ENCODE measurements at regions not wholly inside any gene's neighbourhood (a gene's known extent, or its start where the extent isn't known, plus 50 kb on each side); places are given as distances from the start of the nearest gene placed in this dataset.
A peak's percentile ranks its signal among the peaks of the same experiment; 100 is the strongest.
"Not testable (repeated sequence)": the region's sequence is repeated elsewhere in the genome, so short reads cannot be mapped to it uniquely, and the experiment has no call there.

DNA sequence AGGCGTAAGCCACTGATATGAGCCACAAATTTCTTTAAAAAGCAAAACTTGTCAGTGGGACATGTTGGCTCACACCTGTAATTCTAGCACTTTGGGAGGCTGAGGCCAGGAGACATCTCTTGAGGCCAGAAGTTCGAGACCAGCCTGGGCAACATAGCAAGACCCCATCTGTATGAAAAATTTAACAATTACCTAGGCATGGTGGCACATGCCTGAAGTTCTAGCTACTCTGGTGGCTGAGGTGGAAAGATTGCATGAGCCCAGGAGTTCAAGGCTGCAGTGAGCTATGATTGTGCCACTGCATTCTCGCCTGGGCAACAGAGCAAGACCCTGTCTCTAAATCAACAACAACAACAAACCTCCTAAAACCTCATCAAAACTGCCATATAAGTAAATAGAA is 147.6 kb upstream of the BARHL2 start:
- DNase-seq, result no peak

DNA sequence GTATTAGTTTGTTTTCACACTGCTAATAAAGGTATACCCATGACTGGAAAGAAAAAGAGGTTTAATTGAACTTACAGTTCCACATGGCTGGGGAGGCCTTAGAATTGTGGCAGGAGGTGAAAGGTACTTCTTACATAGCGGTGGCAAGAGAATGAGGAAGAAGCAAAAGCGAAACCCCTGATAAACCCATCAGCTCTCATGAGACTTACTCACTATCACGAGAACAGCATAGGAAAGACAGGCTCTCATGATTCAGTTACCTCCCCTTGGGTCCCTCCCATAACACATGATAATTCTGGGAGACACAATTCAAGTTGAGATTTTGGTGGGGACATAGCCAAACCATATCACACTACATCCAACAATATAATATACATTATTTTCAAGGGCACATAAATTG is 145.7 kb upstream of the BARHL2 start:
- no peak for DNase-seq

DNA sequence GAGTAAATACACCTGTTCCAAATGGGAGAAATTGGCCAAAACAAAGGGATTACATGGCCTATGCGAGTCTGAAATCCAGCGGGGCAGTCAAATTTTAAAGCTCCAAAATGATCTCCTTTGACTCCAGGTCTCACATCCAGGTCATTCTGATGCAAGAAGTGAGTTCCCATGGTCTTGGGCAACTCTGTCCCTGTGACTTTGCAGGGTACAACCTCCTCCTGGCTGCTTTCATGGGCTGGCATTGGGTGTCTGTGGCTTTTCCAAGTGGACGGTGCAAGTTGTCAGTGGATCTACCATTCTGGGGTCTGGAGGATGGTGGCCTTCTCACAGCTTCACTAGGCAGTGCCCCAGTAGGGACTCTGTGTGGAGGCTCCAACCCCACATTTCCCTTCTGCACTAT is 144.3 kb upstream of the BARHL2 start:
- not testable (repeated sequence) for DNase-seq

DNA sequence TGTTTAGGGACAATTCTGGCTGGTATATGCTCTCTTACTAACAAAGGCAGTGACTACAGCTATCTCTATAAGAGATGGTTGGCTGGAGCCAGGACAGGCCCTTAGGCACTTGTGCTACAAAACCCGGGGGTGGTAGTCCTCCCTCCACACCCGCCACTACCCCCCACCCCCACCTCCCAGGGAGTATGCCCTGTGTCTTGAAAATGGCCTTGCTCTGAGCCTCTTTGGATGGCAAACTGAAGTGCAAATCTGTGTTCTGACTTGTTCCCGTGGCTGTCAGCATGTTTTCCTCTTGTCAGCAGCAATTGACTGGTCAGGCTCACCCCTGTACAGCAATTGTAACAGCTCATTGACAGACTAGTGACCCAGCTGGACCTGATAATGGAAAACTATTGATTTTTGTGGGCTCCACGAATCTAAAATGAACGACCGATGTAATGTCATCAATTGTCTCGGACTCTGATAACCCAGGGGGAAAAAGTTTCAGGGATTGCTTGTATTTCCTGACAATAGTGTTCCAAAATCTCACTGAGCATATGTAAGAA is 139.4 kb upstream of the BARHL2 start:
- DNase-seq, result no peak

DNA sequence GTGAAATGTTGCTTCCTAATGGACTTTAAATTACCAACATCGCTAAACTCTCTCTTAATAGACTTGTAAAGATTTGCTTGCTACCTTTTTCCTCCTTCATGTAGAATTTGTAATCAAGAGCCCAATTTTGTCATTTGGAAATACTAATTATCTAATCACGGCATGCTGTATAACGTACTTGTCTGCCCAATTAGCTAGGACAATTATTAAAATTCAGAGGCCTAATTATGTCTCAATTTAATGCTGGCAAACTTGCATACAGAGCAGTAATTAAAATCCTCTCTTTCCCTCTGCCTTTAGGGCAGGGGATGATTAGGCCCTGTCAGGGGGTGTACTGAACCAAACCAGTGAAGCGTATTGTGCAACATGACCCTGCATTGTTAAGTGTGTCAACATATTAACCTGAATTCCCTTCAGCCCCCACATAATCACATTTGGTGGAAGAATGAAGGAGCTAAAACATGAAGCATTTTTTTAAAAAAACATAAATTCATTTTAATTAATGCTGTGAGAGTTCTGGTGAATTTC is 137.4 kb upstream of the BARHL2 start:
- DNase-seq, result no peak

DNA sequence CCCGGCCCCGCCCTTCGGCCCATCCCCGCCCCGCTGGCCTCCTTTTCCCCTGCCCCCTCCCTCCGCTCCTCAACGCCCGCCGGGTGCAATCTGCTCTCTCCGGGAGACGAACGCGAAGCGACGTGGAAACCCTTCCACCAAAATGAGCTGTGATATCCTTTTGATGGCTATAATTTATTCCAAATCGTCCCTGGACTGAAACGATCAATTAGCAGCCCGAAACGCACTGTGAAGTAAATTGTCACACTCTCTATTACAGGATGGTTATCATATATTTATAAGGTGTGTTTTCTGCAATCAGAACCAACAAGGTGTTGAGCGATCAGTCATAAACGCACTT is 134.6 kb upstream of the BARHL2 start:
- DNase-seq, result no peak

DNA sequence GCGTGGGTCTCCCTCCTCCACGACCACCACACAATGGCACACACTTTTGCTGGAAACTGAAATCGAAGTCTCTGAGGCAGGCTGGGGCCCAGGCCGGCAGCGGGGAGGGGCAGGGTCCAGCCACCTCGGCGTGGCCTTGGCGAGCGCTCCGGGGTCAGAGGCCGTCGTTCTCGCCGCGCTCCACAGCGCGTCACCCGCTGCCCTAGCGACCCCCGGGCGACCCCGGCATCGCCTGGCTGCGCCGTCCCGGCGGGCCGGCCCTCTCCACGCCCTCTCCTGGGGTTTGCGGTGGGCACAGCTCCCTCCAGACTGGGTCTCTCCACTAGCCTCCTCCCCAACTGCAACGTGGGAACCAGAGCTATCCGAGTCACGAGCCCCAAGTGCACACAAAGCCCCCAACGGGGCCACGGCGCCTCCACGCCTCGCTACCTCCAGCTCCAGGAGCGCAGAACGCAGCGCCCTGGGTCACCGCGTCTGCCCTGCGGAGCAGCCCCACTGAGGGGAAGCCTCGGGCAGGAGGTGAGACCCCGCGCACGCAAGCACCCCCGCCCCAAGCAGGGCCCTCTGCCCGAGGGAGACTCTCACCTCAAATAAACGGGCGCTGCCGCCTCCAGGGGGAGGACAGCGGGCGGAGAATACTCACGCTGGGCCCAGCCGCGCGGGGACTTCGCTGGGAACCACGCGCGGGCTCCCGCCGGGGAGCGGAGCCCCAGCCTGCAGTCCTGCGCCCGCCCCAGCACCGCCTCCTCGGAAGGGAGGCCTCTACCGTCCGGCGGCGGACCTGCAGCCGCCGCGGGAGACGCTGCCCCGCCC is 134.0 kb upstream of the BARHL2 start:
- peak; percentile 36 for DNase-seq

DNA sequence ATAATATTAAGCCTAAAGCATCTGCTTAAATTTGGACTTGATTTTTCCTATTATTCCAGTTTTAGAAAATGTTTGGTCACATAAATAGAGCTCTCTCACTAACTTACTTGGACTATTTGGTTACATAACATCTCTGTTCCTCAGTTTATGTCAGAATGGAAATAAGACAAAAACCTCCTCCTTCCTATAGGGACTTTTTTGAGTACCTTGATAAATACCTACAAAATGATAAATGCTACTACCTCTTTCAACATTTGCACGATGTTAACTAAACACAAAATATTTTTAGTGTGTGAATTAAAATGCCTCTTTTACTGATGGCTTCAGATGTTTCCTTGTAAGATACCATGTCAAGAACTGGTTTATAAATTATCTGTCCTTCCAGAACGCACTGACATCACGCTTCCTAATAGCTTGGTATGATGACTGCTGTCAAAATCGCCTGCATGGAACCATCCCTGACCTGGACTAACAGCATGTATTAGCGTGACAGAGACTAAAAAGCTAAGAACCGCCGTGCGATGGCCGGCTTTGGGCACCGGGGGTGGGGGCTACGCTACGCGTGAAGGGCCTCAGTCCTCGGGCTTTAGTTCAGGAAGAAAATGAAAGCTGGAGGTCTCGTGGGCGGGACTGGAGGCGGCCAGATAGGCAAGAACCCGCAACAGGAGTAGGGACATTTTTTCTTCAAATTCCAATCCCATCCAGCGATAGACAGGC is 133.2 kb upstream of the BARHL2 start:
- no peak for DNase-seq

DNA sequence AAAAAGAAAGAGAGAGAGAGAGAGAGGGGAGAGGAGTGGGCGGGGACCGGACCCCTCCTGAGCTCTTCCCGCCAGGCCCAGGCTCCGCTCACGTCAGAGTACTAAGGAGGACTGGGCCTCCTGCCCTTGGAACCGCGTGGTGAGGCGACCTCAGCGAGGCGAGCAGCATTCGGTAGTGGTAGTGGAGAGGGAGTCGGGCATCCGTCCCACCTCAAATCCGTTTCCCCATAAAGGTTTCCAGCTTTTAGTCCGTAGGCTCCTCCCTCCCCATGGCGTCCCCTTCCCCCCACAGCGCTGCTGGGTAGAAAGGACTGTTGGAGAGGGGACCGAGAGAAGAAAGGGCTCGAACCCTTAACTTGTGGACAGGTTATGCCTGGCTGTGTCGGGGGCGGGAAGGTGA is 124.4 kb upstream of the BARHL2 start:
- no peak for DNase-seq

DNA sequence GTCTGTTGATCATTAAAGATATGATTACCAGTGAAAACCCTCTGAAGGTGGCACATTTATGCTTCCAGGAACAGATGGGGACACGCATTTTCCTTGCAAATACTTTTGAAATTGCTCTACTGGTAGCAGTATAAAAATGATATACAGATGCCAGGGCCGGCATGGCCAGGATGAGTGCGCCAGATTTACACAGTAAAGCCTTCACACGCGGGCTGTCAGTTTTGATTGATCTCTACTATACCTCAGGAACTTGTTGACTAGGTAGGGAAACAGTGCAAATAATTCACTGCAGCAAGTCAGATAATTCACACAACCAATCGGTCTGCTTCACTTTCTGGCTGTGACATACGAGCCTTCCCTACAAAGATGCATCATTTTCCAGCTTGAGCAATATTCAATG is 123.2 kb upstream of the BARHL2 start:
- no peak for DNase-seq

DNA sequence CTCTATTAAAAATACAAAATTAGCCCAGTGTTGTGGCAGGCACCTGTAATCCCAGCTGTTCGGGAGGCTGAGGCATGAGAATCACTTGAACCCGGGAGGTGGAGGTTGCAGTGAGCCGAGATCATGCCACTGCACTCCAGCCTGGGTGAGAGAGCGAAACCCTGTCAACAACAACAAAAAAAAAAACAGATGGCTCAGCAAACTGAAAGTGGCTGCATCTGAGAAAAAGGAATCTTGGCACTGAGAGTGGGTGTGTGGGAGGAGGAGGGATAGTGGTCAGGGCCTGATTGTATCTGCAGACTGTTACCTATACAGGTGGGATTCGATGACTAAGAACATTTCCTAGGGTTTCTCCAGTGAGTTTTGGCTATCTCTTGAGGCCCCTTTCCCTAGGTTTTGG is 122.2 kb upstream of the BARHL2 start:
- DNase-seq, result no peak

DNA sequence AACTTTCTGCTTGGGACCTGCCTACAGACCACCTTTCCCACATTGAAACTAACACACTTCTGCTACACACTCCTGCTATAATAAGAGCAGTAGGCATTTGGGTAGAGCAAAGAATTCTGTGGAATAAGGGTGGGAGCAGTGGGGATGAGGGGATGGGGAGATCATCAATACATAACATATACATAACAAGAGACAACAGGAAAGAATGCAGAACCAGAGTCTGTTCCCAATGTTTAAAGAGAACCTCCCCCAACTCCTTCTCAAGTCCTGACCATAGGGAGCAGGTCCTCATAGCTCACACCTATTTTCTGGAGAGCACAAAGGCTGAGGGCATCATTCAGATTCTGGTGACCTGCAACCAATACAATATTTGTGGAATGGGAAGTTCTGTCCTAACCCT is 121.6 kb upstream of the BARHL2 start:
- DNase-seq, result no peak

DNA sequence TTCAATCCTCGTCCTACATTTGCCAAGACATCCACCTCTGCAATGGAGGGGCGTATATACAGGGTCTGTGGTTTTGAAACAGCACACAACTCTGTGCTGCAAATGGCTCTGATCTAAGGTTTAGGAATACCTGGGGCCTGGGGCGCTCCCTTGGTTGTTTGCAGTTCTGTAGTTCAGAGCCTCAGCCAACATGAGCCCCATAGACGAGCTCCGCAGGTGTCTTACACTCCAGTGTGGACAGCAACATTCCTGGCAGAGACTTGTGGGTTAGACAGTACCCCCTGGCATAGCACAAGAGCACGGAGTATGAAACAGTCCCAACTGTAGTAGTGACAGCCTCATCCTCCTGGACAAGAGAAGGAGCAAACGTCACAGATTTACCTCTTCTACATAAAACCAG is 120.3 kb upstream of the BARHL2 start:
- DNase-seq, result no peak

DNA sequence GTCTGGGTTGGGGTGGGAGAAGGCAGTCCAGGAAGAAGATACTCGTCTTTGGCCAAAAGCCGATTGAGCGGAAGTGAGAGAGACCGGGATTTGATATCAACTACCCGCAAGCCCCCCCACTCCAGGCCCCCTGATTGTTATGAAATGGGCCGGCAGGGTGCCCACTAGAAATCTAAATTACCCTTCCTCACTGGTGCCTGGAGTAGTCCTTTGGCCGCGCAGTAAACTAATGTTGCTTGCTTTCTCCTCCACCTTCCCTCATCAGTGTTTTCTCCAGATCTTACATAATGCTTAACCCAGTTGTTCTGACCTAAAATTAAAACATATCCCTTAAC is 119.2 kb upstream of the BARHL2 start:
- no peak for DNase-seq

DNA sequence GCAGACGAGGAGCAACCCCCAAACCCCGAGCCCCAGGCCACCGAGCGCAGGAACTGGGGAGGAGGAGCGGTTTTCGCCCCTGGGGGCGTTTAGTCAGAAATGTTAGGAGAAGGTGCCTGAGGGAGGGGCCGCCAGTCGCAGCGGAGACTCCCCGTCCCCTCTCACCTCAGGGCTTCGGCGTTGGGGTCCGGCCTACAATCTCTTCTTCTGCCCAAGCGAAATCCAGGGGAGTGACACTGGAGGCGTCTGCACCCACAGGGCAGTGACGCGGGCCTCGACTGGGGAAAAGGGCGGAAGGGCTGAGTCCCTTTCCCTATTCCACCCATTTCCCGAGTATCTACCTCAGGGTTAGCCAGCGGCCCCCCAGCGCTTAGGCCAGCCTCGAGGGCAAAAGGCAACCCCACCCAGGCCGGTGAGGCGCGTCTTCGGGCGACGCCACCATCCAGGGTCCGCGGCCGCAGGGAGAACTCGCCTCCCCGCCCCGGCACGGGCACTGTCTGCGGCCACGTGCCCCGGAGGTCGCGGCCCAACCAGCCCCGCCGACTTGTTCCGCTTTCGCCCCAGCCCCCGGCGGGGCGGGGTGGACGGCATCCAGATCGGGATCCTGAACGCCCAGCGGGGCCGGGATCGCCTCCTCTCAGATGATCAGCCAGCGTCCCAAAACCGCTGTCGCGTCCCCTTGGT is 118.7 kb upstream of the BARHL2 start:
- no peak for DNase-seq

DNA sequence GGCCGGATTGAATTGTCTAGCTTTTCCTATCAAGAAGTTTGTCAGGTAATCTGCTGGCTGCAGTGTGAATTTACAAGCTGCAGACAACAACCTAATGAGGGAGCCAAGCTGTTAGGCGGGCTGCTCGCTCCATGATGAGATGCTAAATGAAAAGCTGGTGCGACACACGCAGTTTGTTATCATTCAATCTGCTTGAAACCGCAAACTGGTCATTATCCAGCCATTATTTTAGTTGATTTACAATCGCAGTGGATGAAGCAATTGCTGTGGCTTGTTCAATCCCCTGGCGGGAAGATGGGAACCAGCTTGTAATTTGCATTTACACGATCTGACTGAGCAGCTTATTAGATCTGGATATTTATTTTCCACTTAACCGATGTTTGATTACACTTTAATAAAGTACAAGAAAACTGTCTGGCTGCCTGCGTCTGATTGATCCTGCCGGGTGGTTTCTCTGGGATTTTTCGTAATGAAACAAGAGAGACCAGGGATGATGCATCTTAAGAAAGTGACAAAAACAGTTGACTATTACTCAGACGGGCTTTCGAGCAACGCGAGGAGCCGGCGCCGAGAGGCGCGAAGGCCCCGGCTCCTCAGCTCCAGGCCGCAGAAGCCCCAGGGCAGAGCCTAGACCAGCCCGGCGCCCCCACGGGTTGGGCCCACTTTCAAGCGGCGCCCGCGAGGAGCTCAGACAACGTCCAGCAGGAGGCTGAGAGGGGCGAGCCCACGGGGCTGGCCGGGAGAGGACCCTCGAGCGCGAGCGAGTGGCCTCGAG is 118.0 kb upstream of the BARHL2 start:
- DNase-seq, result peak; percentile 27

DNA sequence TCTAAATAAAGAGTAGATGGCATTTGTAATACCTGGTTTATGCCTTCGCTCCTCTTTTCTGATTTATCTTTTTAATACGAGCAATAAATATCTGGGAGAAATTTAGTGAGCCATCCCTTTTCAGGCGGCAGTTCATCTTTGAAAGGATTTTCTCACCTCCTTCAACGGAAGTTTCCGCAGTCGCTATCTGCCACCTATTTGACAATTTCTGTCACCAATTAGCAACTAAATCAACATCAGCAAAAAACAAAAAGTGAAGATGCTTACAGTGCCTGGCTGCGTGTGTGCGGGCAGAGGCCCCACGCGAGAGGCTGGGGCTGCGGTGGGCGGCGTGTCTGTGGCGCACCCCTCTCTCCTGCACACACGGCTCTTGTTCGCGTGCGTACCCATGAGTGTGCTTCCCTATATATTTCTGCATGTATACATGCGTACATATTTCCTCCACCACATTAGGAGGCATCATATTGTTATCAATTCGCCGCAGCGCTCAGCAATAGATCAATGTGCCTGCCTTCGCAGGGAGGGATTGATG is 117.3 kb upstream of the BARHL2 start:
- DNase-seq, result no peak

DNA sequence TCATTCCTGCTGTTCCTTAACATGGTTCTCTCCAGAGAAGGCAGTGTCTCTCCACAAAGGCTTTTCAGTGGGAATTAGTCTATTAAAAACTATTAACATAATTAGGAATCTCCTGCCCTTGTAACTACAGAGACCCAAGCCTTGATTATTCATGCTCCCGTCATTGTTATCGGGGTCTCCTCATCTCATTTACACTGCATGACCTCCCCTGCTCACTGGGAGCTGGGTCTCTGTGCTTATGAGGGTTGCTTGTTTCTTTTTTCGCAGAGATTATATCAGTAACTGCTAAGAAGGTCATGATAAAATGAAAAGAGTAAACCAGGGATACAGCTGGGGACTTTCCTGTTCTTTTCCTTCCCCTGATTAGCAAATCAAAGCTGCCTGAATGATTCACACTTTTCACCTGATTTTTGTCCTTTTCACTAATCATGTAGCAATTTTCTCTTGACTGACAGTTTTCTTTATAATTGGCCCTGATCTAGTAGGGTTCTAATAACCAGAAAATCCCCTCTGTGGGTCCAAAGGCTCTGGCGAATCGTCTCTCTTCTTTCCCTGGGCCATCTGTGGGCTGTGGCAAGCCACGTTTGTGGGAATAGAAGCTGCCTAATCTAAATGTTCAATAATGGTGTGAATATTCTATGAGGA is 116.5 kb upstream of the BARHL2 start:
- DNase-seq, result no peak

DNA sequence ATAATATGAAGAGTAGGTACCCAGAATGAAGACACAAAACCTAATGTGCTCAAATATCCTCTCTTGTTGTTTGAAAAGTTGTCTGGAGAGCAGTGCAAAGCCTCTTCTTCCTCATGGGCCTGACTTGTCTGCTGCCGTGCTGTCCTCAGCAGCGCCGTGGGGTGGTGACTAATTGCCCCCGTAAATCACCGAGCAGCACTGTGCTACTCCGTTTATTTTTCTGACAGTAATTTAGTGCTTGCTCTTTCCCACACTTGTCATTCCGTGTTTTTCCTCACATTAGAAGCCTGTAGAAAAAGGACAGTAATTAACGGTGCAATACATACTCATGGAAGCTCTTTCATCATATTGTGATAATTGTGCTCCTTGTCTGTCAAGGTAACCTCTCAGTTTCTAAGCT is 114.8 kb upstream of the BARHL2 start:
- DNase-seq, result no peak

DNA sequence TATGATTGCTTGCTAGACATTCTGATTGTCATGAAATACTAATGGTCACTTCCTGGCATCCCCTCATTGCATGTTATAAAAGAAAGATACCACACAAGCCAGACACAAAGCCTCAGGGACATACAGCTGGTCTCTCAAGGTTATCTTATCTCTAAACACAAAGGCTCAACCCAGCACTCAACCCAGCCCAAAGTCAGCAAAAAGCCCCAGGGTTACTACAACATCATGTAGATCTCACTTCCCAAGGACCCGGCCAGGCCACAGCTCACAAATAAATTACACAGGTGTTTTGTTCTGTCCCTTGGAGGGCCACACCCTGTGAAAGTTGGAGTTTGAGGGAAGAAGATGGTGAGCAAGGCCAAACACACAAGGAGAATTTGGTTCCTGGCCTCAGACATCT is 109.7 kb upstream of the BARHL2 start:
- no peak for DNase-seq

DNA sequence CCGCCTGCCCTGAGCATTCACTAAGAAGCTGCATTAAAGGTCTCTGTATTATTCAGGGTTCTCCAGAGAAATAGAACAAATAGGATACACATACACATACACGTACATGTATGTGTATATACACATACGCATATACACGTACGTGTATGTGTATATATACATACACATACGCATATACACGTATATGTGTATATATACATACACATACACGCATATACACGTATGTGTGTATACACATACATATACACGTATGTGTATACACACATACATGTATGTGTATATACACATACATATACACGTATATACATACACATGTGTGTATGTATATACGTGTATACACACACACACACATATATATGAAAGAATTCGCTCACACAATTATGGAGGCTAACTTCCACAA is 108.9 kb upstream of the BARHL2 start:
- no peak for DNase-seq

DNA sequence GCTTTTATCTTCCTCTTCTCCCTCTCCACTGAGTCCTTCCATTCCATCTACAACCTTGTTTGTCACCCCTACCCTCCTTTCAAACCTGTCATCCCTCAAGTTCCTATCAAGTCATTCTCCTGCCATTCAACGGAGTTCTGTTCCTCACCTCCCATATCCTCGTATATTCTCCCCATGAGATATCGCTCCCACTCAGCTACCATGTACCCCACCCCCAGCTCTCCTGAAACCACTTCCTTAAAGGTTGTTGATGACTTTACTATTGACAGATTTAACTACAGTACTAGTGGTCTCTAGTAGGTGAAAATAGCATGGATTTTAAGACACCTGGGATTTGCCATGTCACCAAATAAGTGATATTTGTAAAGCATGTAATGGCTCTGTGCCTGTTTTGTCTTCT is 107.4 kb upstream of the BARHL2 start:
- no peak for DNase-seq

Data from NCI-H1048 (cell line).